ENCODE measurements at regions not wholly inside any gene's neighbourhood (a gene's known extent, or its start where the extent isn't known, plus 50 kb on each side); places are given as distances from the start of the nearest gene placed in this dataset.

DNA sequence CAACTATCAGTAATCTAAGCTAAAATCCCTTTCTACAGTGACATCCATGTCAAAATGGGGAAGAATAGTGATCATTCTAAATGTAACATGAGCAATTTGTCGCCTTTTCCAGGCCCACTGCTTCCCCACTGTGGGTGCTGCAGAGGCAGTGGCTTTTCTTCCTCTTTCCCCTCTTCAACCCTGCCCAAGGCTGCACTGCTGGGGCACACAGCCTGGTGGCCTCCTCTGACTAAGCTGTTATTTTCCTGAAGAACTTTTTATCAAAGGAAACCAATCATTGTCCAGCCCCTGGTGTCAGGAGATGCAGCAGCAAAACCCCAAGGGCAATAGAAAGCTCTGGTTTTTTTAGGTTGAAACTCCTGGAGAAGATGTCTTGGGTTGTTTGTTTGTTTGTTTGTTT, 117.6 kb upstream of the KLF7 start:
- TF ChIP-seq, protein P1, sequence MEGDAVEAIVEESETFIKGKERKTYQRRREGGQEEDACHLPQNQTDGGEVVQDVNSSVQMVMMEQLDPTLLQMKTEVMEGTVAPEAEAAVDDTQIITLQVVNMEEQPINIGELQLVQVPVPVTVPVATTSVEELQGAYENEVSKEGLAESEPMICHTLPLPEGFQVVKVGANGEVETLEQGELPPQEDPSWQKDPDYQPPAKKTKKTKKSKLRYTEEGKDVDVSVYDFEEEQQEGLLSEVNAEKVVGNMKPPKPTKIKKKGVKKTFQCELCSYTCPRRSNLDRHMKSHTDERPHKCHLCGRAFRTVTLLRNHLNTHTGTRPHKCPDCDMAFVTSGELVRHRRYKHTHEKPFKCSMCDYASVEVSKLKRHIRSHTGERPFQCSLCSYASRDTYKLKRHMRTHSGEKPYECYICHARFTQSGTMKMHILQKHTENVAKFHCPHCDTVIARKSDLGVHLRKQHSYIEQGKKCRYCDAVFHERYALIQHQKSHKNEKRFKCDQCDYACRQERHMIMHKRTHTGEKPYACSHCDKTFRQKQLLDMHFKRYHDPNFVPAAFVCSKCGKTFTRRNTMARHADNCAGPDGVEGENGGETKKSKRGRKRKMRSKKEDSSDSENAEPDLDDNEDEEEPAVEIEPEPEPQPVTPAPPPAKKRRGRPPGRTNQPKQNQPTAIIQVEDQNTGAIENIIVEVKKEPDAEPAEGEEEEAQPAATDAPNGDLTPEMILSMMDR (conservative IDR thresholded peaks at IDR 0.05): no peak
- no peak for TF ChIP-seq EZH2 (IDR thresholded peaks at IDR 0.05; ENCODE audit: low read depth)

All from PC-9 (cell line).